CD4-positive, alpha-beta T cell (primary cell): ENCODE measurements at regions not wholly inside any gene's neighbourhood (a gene's known extent, or its start where the extent isn't known, plus 50 kb on each side); places are given as distances from the start of the nearest gene placed in this dataset.

Experiments
- ATAC-seq: fragments of 200-7000 bp; cut with Tn5 transposase; one replicate; pipeline ENCODE4 v1.10.0; 2022; ENCODE audit warnings: mild to moderate bottlenecking; ENCODE audit not compliant: poor library complexity
- CTCF ChIA-PET: fragments of 350-600 bp; sonication (Branson Sonifier 250); formaldehyde crosslinking; loops from one replicate; lab custom pipeline; 2021; ENCODE audit warnings: antibody characterized with exemption, inconsistent platforms; lab: Charles Lee
- POLR2A ChIA-PET: fragments of 350-600 bp; sonication (Branson Sonifier 250); formaldehyde crosslinking; loops from one replicate; lab custom pipeline; 2021; ENCODE audit warnings: antibody characterized with exemption, inconsistent platforms; lab: Charles Lee
- DNase-seq, 14 experiments: peaks; one replicate each; pipeline ENCODE4 v3.0.0-alpha.2; 2013 to 2020; ENCODE audit warnings: mixed read lengths in 2 of 14
- H3K27ac ChIP-seq, 2 donors: one replicate each; pipeline versions ENCODE4 v1.5.1 to v1.7.0; 2013; ENCODE audit warnings: low read length in 2 of 2, low read depth in 1 of 2, mild to moderate bottlenecking in 1 of 2
- H3K27me3 ChIP-seq, 2 experiments: 1 replicate in 1 of 2; 2 replicates in 1 of 2; pipeline versions ENCODE4 v1.6.1 to v1.7.0; 2013; ENCODE audit warnings: low read length in 2 of 2, control low read depth in 1 of 2, mild to moderate bottlenecking in 1 of 2, moderate library complexity in 1 of 2; ENCODE audit not compliant: insufficient read depth in 2 of 2, control insufficient read depth in 1 of 2
- H3K36me3 ChIP-seq: one replicate; pipeline ENCODE4 v1.6.1; 2013; ENCODE audit warnings: low read length, control low read depth; ENCODE audit not compliant: insufficient read depth
- H3K4me1 ChIP-seq: one replicate; pipeline ENCODE4 v1.6.1; 2013; ENCODE audit warnings: low read length, control low read depth; ENCODE audit not compliant: insufficient read depth
- H3K4me3 ChIP-seq: one replicate; pipeline ENCODE4 v1.5.1; 2013; ENCODE audit warnings: mild to moderate bottlenecking, low read length, moderate library complexity
- H3K9me3 ChIP-seq, 2 experiments: 1 replicate in 1 of 2; 2 replicates in 1 of 2; pipeline versions ENCODE4 v1.6.1 to v1.7.0; 2013; ENCODE audit warnings: low read length in 2 of 2, mild to moderate bottlenecking in 2 of 2, control low read depth in 1 of 2, moderate library complexity in 1 of 2; ENCODE audit not compliant: control insufficient read depth in 1 of 2, insufficient read depth in 1 of 2
- H3K27ac Mint-ChIP-seq: one replicate; pipeline ENCODE4 v1.8.0; 2020; ENCODE audit warnings: mixed read lengths
- H3K27me3 Mint-ChIP-seq: one replicate; pipeline ENCODE4 v1.8.0; 2021; ENCODE audit warnings: mixed read lengths
- H3K36me3 Mint-ChIP-seq: one replicate; pipeline ENCODE4 v1.8.0; 2021; ENCODE audit warnings: low read depth, mixed read lengths
- H3K4me1 Mint-ChIP-seq: one replicate; pipeline ENCODE4 v1.8.0; 2021; ENCODE audit warnings: low read depth, mixed read lengths
- H3K4me3 Mint-ChIP-seq: one replicate; pipeline ENCODE4 v1.8.0; 2020; ENCODE audit warnings: mild to moderate bottlenecking, mixed read lengths
- H3K9me3 Mint-ChIP-seq: one replicate; pipeline ENCODE4 v1.8.0; 2020; ENCODE audit warnings: mixed read lengths
- CTCF ChIP-seq: fragments of 200-600 bp; IDR thresholded peaks from one replicate; pipeline ENCODE4 v1.8.0; 2022; ENCODE audit warnings: antibody characterized with exemption, mild to moderate bottlenecking
- intact Hi-C, 2 experiments: fragments of 100-400 bp; cut with DNase I in 1 of 2; cut with micrococcal nuclease in 1 of 2; formaldehyde crosslinking; loops; one replicate each; pipeline versions ENCODE4 v1.15.1 to v1.9.0; 2023 to 2025; cut with DNase I, micrococcal nuclease

GRCh38 chr10:131004276-131004675 is 307.2 kb downstream of the TCERG1L start:
- Mint-ChIP-seq H3K4me1 (no peaks in the 10 kb centered on the region), H3K27ac (no peak overlapping the region), H3K9me3 (no peaks in the 10 kb centered on the region), H3K27me3 (no peaks in the 10 kb centered on the region), H3K36me3 (no peaks in the 10 kb centered on the region), H3K4me3 (no peak overlapping the region)
- intact Hi-C loops, result no loop called here
- Histone ChIP-seq H3K4me1 (no peaks in the 10 kb centered on the region), H3K36me3 (no peaks in the 10 kb centered on the region), H3K4me3 (no peak overlapping the region), H3K27ac (no peak overlapping the region), H3K27me3 (no peaks in the 10 kb centered on the region), H3K9me3 (peaks cover 0 to 20% of the 10 kb centered on the region in 2 experiments)
- no peak for DNase-seq
- no peak for TF ChIP-seq CTCF
- POLR2A ChIA-PET, result no interaction called here
- no peak for ATAC-seq
- CTCF ChIA-PET, result no interaction called here

GRCh38 chr10:131006458-131007256 is 304.9 kb downstream of the TCERG1L start:
- no peak overlapping the region for H3K4me3 Mint-ChIP-seq
- ChIA-PET CTCF (no interaction called here), POLR2A (no interaction called here)
- no peak overlapping the region for H3K27ac Mint-ChIP-seq
- DNase-seq (peak in 1 of 14 experiments; percentile 17), ATAC-seq (no peak)
- H3K4me1 Mint-ChIP-seq, result no peaks in the 10 kb centered on the region
- H3K36me3 Mint-ChIP-seq, result no peaks in the 10 kb centered on the region
- H3K4me1 ChIP-seq, result no peaks in the 10 kb centered on the region
- H3K9me3 Mint-ChIP-seq, result no peaks in the 10 kb centered on the region
- peaks cover 0 to 23% of the 10 kb centered on the region in 2 experiments for H3K9me3 ChIP-seq
- intact Hi-C loops, result no loop called here
- no peaks in the 10 kb centered on the region for H3K27me3 Mint-ChIP-seq
- H3K27me3 ChIP-seq, result no peaks in the 10 kb centered on the region
- TF ChIP-seq CTCF, result no peak
- H3K27ac ChIP-seq, result no peak overlapping the region
- H3K36me3 ChIP-seq, result no peaks in the 10 kb centered on the region
- H3K4me3 ChIP-seq, result no peak overlapping the region

- Histone ChIP-seq H3K4me3 (no peak overlapping the region), H3K27ac (no peak overlapping the region), H3K36me3 (no peaks in the 10 kb centered on the region), H3K27me3 (no peaks in the 10 kb centered on the region), H3K4me1 (no peaks in the 10 kb centered on the region), H3K9me3 (peaks cover 0 to 20% of the 10 kb centered on the region in 2 experiments)
- no peaks in the 10 kb centered on the region for H3K36me3 Mint-ChIP-seq
- no peaks in the 10 kb centered on the region for H3K4me1 Mint-ChIP-seq
- DNase-seq (no peak), ATAC-seq (no peak)
- ChIA-PET CTCF (no interaction called here), POLR2A (no interaction called here)
- no peak for TF ChIP-seq CTCF
- H3K27me3 Mint-ChIP-seq, result no peaks in the 10 kb centered on the region
- no peak overlapping the region for H3K4me3 Mint-ChIP-seq
- no peak overlapping the region for H3K27ac Mint-ChIP-seq
- intact Hi-C loops, result no loop called here
- H3K9me3 Mint-ChIP-seq, result no peaks in the 10 kb centered on the region
Observed at GRCh38 chr10:131009791-131010190, 301.7 kb downstream of the TCERG1L start.
